HG02938 (cell line): ENCODE measurements at regions not wholly inside any gene's neighbourhood (a gene's known extent, or its start where the extent isn't known, plus 50 kb on each side); places are given as distances from the start of the nearest gene placed in this dataset.

Experiments
- ATAC-seq: cut with Tn5 transposase; IDR thresholded peaks from one replicate; pipeline ENCODE4 v1.9.1; 2021; ENCODE audit warnings: mild to moderate bottlenecking, moderate library complexity; ENCODE audit not compliant: unreplicated experiment

DNA sequence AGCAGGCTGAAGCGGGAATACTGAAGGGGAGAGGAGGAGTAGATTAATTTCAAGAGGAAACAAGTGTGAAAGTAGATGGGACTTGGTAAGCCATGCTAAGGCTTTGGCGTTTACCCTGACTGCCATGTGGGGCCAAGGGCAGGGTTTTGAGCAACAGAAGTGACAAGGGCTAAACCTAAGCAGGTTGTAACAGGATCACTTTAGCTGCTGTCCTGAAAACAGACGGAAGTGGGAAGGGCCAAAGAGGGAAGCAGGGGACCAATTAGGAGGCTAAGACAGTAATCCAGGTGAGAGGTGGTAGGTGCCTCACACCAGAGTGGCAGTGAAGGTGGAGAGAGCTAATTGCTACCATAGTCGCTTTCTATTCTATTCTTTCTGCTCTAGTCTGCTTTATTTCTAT is 166.5 kb downstream of the PJA1 start:
- ATAC-seq: no peak

DNA sequence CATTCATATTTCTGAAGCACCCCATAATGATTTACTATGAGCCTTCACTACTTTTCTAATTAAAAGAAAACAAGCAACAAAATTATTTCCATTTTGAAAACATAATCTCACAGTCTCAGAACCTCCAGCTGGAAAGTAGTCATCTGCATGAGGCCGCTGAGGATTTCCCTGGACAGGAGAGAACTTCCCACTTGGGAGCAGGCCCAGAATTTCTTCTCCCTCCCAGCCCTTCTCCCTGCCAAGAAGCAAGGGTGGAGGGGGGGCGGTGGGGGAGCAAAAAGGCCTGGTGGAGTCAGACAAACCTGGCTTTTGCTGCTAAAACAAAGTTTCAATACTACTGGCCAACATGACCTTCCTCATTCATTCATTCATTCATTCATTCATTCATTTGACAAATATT is 167.3 kb downstream of the PJA1 start:
- no peak for ATAC-seq

GRCh38 chrX:68997511-68997910 is 167.7 kb downstream of the PJA1 start:
- no peak for ATAC-seq

DNA sequence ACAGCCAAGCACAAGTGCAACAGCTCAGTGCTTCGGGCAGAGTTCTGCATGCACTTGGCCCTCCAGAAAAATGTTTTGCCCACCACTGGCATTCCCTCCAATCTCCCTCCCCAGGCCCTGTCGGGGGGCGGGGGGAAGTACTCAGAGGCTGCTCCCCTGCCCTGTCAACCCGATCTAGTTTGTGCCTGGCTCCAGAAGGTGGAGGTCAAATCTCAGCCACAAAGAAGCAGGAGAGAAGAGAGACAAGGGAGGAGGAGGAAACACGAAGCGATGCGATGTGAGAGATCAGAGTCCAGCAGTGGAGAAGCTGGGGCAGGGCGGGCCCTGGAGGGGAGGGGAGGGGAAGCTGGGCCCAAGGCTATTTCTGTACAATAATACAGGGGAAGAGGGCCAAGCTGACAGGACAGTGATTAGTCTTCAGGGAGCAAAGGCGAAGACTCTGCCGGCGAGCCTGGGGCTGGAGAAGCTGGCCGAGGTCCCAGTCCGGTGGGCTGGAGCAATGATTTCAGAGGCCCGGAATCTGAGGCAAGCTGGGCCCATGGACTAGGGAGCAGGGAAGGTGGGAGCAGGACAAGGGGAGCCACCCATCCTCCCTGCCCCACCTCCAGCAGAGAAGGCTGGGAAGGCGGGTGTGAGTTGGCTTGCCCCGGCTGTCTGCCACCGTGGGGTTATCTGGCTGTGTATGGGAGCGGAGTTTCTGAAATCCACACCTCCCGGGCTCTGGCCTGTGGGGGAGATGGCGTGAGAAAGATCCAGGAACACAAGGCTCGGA is 167.1 kb downstream of the EFNB1 start:
- no peak for ATAC-seq

DNA sequence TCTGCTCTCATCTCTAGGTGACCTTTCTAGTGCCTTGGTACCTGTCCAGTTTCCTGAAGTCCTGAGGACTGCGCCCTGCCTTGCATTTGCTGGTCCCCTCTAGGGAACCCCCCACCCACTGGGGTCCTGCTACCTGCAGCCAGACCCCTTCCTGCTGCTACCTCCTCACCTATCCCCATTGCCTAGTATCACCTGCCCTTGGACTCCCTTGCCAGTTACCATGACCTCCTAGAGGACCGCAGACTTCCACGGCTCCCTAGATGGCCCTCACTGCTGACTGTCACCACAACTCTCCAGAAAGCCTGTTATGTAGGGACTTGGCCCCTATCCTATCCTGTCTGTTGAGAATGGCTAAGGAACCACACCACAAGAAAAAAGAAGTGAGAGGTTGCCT is 166.6 kb downstream of the EFNB1 start:
- ATAC-seq: no peak

DNA sequence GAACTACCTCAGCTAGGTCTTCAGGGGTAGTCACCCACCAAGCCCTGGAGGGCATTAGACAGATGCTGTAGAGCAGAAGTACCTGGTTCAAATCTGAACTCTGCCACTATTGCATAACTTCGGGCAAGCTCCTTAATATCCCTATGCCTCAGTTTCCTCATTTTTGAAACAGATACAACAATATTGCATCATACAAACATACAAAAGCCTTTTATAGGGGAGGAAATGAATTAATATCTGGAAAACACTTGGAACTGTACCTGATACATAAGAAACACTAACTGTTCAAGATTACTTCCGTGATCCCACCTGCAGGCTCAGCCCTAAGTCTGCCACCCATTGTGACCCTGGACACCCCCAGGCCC is 166.1 kb downstream of the EFNB1 start:
- ATAC-seq: no peak

- ATAC-seq: no peak
These were observed 165.5 kb downstream of the EFNB1 start for GRCh38 chrX:68994135-68994890.

DNA sequence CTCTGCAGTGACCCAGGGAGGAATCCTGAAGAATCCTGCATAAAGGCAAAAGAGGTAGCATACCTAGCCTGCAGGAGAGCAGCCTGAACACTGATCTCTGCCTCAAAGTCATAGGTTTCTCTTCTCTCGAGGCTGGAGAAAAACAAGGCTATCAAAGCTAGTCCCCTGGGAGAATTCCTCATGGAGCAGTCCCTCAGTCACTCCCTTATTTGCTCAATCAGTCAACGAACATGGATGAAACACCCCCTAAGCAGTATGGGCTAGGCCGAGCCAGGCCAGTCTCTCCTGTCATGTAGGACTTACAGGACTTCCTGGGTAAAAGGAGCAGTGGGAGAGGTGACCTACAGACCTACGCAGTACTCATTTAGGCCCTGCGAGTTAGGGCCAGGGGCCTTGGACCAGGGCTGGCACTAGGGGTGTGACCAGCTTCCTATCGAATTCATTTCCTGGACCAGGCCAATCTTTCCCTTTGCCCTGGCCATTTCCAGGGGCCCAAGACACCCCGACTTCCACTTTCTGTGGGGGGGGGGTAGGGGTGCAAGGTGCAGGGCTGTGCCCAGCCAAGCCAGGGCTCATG is 164.1 kb downstream of the EFNB1 start:
- ATAC-seq: no peak

GRCh38 chrX:68991691-68992345 is 163.0 kb downstream of the EFNB1 start:
- ATAC-seq: no peak

DNA sequence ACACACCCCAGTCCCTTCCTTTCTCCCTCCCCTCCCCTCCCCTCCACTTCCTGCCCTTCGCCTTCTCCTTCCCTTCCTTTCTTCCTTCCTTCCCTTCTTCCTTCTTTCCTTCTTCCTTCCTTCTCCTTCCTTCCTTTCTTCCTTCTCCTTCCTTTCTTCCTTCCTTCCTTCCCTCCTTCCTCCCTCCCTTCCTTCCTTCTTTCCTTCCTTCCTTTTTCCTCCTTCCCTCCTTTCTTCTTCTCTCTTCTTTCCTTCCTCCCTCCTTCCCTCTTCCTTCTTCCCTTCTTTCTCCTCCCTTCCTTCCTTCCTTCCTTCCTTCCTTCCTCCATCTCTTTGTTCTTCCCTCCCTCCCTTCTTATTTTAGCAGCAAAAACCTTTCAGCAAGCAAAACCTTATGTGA is 162.1 kb downstream of the EFNB1 start:
- ATAC-seq: no peak

- no peak for ATAC-seq
These were observed 161.2 kb downstream of the EFNB1 start for GRCh38 chrX:68989865-68990606.

DNA sequence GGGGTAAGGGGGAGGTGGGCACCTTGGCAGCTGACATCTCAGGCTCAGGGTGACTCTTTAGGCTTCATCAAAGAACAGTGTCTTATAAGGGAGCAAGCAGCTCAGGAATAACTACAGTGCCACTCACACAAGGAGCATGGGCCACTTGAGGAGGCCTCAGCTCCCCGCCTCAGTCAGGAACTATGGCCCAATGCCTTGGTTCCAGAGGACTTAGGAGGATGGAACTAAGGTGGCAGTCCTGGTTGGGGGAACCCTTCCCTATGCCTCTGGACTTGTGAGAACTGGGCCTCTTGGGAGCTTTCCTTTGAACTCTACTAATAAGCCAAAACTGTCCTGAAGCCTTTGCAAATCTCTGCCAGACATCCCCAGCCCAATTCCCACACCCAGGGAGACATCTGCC is 160.6 kb downstream of the EFNB1 start:
- no peak for ATAC-seq

DNA sequence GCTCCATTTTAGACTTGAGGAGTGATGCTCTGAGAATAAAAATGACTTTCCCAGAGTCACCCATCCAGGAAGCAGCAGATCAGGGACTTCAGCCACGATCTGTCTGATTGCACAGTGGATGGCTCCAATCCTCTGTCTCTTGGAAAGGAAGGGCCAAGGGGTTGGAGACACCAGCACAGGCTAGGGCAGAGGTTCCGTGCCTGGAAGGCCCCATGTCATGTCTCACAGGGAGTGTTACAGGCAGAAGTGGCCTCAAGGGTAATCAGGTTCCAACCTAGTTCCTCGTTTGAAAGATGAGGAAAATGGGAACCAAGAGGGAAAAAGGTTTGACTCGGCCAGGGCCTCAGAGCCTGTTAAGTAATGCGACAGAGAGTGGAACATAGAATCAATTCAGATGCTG is 160.0 kb downstream of the EFNB1 start:
- ATAC-seq: no peak

GRCh38 chrX:68985135-68985755 is 156.4 kb downstream of the EFNB1 start:
- ATAC-seq: no peak

GRCh38 chrX:68983004-68983857 is 154.4 kb downstream of the EFNB1 start:
- no peak for ATAC-seq

DNA sequence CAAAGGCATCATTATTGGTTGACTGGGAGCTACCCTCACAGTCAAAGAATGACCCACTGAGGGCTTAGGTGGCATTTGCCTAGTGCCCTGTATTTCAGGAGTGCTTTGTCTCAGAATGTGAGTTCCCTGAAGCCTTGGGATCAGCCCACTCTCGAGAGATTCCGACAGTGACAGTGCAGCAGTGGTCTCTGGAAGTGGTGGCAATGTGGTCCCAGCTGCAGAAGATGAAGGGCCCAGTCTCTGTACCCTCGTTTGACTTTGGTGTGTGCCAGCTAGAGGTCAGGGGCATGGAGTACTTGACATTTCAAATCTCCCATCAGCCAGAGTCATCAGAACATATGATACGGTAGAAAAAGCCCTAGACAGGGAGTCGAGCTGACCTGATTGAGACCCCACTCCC is 153.7 kb downstream of the EFNB1 start:
- no peak for ATAC-seq

DNA sequence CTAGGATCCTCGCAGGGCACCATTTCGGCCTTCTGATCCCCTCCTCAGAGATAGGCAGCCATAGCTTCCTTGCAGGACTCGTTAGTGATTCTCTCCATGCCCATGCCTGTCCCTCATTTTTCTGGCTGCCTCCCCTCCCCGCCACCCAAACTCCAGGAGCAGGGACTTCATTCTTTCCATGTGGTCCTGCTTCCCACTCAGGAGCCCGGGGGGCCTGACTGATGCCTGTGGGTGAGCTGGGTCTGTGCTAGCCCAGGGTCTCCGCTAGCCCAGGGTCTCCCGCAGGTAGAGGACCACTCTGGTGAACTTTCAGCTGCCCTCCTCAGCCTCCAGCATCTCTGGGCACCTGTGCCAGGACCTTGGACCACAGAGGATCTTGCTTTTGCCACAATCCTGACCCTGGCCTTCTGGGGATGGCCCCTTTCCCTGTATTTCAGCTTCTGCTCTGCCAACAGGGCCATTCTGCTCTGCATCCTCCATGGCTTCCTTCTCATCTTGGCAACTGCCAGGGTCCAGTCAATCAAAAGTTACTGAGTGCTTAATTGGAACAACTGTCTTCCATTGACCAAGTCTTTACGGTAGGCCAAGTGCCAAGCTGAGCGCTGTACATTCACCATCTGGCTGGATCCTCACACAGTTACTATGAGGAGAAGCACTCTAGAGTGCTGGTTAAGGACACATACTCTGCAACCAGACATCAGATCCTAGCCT is 152.2 kb downstream of the EFNB1 start:
- ATAC-seq: no peak

GRCh38 chrX:68978655-68979054 is 149.8 kb downstream of the EFNB1 start:
- no peak for ATAC-seq

- ATAC-seq: no peak
These were observed 149.4 kb downstream of the EFNB1 start for GRCh38 chrX:68978255-68978654.
